Kidney (tissue), 13 donors: ENCODE measurements at regions not wholly inside any gene's neighbourhood (a gene's known extent, or its start where the extent isn't known, plus 50 kb on each side); places are given as distances from the start of the nearest gene placed in this dataset.

ENCODE experiments used
- DNase-seq, 5 donors: peaks; one replicate each; pipeline ENCODE4 v3.0.0-alpha.2; 2013 to 2020
- FAIRE-seq: peaks from 2 replicates; lab custom pipeline; 2012; peaks lifted over from hg19 to GRCh38; lab: Jason Lieb, UNC
- H3K27ac ChIP-seq, 2 donors: one replicate each; pipeline ENCODE4 v1.7.0; 2013; ENCODE audit warnings: low read depth in 2 of 2, low read length in 2 of 2, inconsistent platforms in 1 of 2
- H3K27me3 ChIP-seq: one replicate; pipeline ENCODE4 v1.7.1; 2013; ENCODE audit warnings: low read length, inconsistent platforms; ENCODE audit not compliant: control insufficient read depth, insufficient read depth
- H3K36me3 ChIP-seq, 3 donors: one replicate each; pipeline versions ENCODE4 v1.7.0 to v1.7.1; 2013; ENCODE audit warnings: low read length in 3 of 3, control low read depth in 1 of 3, inconsistent platforms in 1 of 3; ENCODE audit not compliant: insufficient read depth in 3 of 3, control insufficient read depth in 2 of 3
- H3K4me1 ChIP-seq, 3 donors: one replicate each; pipeline versions ENCODE4 v1.7.0 to v1.7.1; 2013; ENCODE audit warnings: low read length in 3 of 3, inconsistent platforms in 1 of 3, low read depth in 1 of 3; ENCODE audit not compliant: control insufficient read depth in 2 of 3, insufficient read depth in 2 of 3
- H3K4me3 ChIP-seq, 3 donors: one replicate each; pipeline versions ENCODE4 v1.7.0 to v1.8.1; 2013; ENCODE audit warnings: low read length in 3 of 3, control low read depth in 1 of 3, inconsistent platforms in 1 of 3
- H3K9ac ChIP-seq, 3 donors: one replicate each; pipeline versions ENCODE4 v1.7.0 to v1.7.1; 2013; ENCODE audit warnings: low read length in 3 of 3, control low read depth in 1 of 3, inconsistent platforms in 1 of 3
- H3K9me3 ChIP-seq, 3 donors: one replicate each; pipeline versions ENCODE4 v1.7.0 to v1.7.1; 2013; ENCODE audit warnings: low read length in 3 of 3, control low read depth in 1 of 3, inconsistent platforms in 1 of 3; ENCODE audit not compliant: control insufficient read depth in 2 of 3, insufficient read depth in 1 of 3
- CTCF ChIP-seq: IDR thresholded peaks from 3 replicates; pipeline ENCODE4 v1.5.1; 2012; ENCODE audit warnings: mild to moderate bottlenecking, moderate library complexity, borderline replicate concordance; ENCODE audit not compliant: insufficient read depth; ENCODE audit errors: extremely low read depth
- intact Hi-C: fragments of 100-400 bp; cut with DNase I; formaldehyde crosslinking; loops from one replicate; pipeline ENCODE4 v1.11.1; 2022
- donor health status: control.
- donor health status: control.
- donor health status: control.
- donor health status: control.
- donor health status: control.
- donor health status: DM: yes; HTN: yes; CAD: no.
- donor health status: Normal renal cell carcinoma (clear cell type).

GRCh38 chr18:57243624-57244179, 96.8 kb downstream of the BOD1L2 start:
- Histone ChIP-seq H3K4me1 (no peaks in the 10 kb centered on the region), H3K9ac (no peak overlapping the region), H3K27ac (no peak overlapping the region), H3K36me3 (no peaks in the 10 kb centered on the region), H3K27me3 (no peaks in the 10 kb centered on the region), H3K4me3 (no peak overlapping the region), H3K9me3 (no peaks in the 10 kb centered on the region)
- intact Hi-C loops = no loop called here
- FAIRE-seq (no peak), DNase-seq (no peak)
- no peak for TF ChIP-seq CTCF

GRCh38 chr18:57249179-57249578, 102.3 kb downstream of the BOD1L2 start:
- DNase-seq (no peak), FAIRE-seq (no peak)
- no peak overlapping the region for H3K4me3 ChIP-seq
- intact Hi-C loops = no loop called here
- H3K27me3 ChIP-seq = no peaks in the 10 kb centered on the region
- H3K27ac ChIP-seq = no peak overlapping the region
- H3K9ac ChIP-seq = no peak overlapping the region
- H3K9me3 ChIP-seq = no peaks in the 10 kb centered on the region
- H3K4me1 ChIP-seq = no peaks in the 10 kb centered on the region
- H3K36me3 ChIP-seq = no peaks in the 10 kb centered on the region
- no peak for TF ChIP-seq CTCF

DNA sequence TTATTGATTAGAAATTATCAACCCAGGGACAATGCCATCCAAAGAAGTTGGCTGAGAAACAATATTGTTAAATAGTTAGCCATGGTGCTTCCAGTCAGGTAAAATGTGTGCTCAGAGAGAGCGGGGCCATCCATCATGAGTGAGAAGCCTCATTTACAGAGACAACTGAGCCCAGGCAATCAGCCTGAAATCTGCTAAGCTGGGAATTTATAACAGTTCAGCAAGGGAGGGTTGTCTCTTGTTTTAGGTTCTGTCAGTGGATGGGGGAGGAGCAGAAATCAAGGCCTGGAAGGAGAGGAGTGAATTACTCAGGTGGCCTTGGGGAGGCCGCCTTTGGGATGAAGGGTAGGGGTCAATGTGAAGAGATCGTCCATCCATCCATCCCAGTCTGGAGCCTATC, 102.5 kb upstream of the ST8SIA3 start:
- H3K9me3 ChIP-seq = no peaks in the 10 kb centered on the region
- TF ChIP-seq CTCF = no peak
- no peak overlapping the region for H3K27ac ChIP-seq
- peak in 3 of 5 donors; percentile 10 to 57 (median 55) for DNase-seq
- no peaks in the 10 kb centered on the region for H3K36me3 ChIP-seq
- no peak for FAIRE-seq
- H3K27me3 ChIP-seq = no peaks in the 10 kb centered on the region
- intact Hi-C loops = no loop called here
- H3K4me3 ChIP-seq = no peak overlapping the region
- H3K9ac ChIP-seq = no peak overlapping the region
- no peaks in the 10 kb centered on the region for H3K4me1 ChIP-seq

GRCh38 chr18:57251747-57252146, 100.6 kb upstream of the ST8SIA3 start:
- no peak for TF ChIP-seq CTCF
- H3K27me3 ChIP-seq = no peaks in the 10 kb centered on the region
- H3K4me3 ChIP-seq = no peak overlapping the region
- intact Hi-C loops = no loop called here
- H3K36me3 ChIP-seq = no peaks in the 10 kb centered on the region
- no peaks in the 10 kb centered on the region for H3K9me3 ChIP-seq
- FAIRE-seq = no peak
- no peak overlapping the region for H3K27ac ChIP-seq
- no peak for DNase-seq
- H3K9ac ChIP-seq = no peak overlapping the region
- no peaks in the 10 kb centered on the region for H3K4me1 ChIP-seq
